HG03432 (cell line): ENCODE measurements at regions not wholly inside any gene's neighbourhood (a gene's known extent, or its start where the extent isn't known, plus 50 kb on each side); places are given as distances from the start of the nearest gene placed in this dataset.
"Not testable (repeated sequence)": the region's sequence is repeated elsewhere in the genome, so short reads cannot be mapped to it uniquely, and the experiment has no call there.

Experiments used
- ATAC-seq: cut with Tn5 transposase; IDR thresholded peaks from one replicate; pipeline ENCODE4 v1.9.1; 2021; ENCODE audit warnings: mild to moderate bottlenecking, moderate library complexity; ENCODE audit not compliant: unreplicated experiment

DNA sequence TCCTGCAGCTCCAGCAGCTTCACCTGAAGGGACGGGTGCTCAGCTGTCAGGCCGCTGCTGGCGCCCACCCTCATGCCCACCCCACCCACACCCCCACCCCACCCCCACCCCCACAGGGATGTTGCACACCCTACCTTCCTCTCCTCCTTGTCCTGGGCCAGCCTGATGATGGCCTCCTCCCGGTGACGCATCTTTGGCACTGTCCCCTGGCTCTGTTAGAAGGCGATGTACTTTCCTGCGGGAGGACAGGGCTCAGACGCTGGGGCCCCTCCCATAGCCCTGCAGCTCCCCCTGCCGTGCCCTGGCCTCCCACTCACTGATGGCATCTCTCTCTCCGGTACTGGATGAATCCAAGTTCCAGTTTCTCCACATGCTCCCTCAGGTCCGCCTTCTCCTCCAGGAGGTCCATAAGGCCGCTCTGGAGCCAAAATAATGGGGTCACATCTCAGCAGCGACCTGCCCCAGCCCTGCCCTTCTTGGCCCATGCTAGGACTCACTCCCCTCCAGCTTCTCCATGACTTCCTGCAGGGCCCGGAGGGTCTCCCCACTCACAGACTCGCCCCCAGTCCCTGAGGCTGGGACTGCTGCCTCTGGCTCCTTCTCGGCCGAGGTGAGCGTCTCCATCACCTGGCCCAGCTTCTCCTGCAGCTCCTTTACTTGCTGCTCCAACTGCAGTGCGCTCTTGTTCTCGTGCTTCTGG is 55.2 kb downstream of the GOLGA8B start:
- ATAC-seq, result not testable (repeated sequence)

DNA sequence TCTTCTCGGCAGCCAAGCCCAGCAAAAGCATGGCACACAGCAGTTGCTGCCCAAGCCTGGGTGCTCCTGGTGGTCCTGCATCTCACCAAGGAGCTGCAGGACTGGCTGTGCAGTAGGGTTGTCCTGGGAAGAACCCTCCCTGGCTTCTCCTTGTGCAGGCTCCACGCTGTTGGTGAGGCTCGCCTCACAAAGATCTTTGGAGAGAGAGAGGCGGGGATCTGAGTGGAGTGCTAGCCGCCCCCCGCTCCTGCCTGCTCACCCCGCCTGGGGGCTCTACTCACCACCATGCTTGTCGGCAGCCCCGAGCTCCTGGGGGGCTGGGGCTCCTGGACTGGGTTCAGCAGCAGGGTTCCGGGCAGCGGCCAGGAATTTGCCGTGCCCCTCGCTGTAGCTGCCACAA is 55.8 kb downstream of the GOLGA8B start:
- ATAC-seq, result not testable (repeated sequence)

DNA sequence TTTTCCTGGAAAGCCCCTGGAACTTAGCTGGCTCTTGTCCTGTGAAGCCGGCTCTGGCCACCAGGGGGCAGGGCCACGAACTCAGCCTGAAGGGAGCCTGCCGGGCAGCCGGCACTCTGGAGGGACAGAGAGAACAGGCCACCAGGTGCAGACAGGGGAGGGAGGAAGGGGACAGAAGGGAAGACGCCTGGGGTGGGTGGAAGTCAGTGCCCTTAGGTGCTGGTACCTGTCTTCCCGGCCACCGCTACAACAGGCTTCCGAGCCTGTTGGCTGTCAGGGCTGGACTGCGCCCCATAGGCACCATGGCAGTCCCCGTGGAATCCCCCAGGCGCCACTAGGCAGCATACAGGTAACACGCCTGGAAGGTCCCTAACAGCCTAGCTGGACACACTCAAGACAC is 59.6 kb downstream of the GOLGA8B start:
- not testable (repeated sequence) for ATAC-seq

DNA sequence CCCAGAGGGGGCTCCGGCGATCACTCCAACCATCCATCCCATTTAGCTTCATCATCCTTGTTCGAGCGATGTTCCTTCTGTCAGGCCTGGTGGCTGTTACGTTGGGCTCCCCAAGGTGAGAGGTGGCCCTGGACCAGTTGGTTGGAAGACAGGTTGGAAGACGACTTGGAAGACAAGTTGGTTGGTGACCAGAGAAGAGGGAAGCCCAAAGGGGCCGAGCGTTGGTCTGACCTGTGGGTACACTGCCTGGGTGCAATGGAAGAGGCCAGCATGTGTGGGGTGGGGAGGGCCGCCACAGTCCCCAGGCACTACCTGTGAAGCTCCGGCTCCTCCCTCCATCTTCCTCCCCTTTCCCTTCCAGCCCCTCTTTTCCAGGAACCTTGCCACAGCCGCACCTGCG is 60.9 kb downstream of the GOLGA8B start:
- ATAC-seq, result not testable (repeated sequence)

DNA sequence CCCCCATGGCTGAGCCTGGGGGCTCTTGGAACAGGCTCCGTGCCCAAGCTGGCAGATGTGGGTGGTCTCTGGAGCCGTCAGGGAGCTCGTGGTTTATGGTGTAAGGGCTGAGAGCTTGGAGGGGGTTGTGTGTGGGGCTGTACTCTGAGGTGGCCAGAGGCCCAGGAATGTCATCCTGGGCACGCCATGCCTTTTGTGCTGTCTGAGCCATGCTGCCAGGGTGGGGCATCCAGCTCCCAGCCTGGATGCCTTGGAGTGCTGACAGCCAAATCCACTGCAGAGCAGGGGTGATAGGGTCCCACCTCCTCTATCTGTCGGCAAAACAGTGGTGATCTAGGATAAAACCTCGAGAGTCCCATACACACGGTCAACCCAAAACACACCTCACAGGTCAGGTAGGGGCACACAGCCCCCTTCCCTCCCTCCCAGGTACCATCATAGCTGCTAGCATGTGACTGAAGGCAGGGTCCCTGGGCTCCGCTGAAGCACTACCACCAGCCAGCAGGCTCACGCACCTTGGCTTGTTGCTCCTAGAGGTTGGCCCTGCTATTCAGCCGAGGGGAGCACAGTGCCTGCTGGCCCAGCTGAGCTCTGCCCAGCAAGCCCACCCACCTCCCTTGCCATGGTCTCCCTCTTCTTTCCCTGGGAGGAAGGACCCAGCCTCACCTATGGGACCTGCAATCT is 61.5 kb downstream of the GOLGA8B start:
- ATAC-seq, result not testable (repeated sequence)

DNA sequence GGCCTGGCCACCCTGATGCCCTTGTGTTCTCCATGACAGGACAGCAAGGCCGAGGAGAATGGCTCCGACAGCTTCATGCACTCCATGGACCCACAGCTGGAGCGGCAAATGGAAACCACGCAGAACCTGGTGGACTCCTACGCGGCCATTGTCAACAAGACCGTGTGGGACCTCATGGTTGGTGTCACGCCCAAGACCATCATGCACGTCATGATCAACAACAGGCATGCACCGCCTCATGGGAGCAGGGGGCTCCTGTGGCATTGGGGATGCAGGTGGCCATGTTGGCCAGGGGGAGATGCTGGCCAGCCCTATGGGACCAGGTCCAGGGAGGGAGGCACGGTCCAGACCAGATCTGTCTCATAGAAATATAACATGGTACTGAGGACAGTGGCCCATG is 62.9 kb downstream of the GOLGA8B start:
- no peak for ATAC-seq

DNA sequence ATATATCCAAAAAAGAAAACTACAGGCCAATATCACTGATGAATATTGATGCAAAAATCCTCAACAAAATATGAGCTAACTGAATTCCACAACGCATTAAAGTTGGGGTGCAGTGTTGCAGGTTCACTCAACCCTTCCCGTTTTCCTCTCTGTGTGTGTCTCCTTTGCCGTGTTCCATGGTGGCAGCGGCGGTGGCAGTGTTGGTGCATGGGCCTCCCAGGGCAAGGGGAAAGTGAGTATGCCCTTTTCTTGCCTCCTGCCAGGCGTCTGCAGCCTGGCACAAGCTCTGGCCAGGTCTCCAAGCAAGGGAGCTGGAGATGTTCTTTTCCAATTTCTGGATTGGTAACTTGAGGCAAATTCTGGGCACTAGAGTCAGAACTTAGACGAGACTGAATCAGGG is 63.4 kb downstream of the GOLGA8B start:
- not testable (repeated sequence) for ATAC-seq

DNA sequence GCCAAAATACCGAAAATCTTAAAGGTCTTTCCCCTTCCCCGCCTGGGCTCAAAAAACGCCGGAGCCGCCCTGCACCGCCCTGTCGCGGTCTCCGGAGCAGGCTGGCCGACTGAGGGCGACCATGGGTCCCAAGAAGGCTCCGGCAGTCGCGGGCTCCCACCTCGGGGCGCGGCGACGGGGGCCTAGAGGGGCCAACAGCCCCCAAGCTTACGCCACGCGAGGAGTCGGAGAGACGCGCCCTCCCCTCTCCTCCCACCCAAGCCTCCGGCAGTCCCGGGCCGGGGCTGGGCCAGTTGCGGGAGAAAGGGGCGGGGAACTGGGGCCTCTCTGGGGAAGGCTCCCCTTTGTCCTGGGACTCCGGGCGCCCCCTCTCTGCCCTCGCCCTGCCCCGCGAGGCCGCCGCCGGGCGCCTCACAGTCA is 69.2 kb downstream of the GOLGA8B start:
- ATAC-seq, result peak; percentile 70

DNA sequence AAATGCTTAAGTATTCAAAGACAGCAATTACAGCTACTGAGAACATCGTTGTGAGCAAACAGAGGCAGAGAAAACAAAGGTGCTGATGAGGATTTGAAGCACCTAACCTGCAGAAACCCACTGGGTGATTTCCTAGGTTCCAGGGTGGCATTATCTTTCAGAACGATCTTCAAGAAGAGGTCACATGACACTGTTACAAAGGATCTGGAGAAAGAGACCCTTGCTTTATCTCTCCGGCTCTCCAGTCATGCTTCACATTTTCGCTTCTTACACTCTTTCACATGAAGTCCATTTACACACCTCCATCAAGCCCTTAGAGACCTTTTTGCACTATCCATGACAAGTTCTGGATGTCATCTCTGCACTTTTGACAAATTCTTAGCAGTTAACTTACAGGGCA is 70.8 kb downstream of the GOLGA8B start:
- ATAC-seq, result no peak

DNA sequence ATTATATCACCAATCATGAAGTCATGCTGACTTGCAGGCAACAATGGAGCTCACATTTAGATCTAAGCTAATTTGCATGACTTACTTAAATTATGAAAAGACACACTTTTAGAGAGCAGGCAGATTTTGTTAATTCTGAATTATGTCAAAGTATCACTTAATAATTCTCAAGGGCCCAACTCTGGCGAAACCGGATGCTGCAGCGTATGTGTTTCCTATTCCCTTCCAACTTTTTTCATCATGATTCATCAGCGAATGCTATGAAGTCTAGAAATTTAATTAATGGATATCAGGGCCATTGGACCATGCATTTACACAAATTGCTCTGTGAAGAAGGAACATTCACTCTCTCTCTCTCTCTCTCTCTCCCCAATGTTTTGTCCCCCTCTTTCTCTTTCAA is 63.5 kb upstream of the GOLGA8A start:
- ATAC-seq, result no peak

DNA sequence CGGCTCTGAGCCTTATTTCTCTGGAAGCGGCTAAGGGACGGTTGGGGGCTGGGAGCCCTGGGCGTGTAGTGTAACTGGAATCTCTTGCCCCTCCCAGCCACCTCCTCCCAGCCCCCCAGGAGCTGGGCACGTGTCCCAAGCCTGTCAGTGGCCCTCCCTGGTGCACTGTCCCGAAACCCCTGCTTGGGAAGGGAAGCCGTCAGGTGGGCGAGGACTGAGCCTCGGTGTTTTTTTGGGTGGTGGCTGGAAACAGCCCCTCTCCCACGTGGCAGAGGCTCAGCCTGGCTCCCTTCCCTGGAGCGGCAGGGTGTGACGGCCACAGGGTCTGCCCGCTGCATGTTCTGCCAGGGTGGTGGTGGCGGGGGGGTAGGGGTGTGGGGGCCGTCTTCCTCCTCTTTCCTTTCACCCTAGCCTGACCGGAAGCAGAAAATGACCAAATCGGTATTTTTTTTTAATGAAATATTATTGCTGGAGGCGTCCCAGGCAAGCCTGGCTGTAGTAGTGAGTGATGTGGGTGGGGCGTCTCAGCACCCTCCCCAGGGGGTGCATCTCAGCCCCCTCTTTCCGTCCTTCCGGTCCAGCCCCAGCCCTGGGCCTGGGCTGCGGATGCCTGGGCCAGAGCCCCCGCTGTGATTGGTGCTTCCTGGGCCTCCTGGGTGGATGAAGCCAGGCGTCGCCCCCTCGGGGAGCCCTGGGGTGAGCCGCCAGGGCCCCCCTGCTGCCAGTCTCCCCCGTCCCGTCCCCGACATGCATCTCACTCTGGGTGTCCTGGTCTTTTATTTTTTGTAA is 58.8 kb upstream of the GOLGA8A start:
- no peak for ATAC-seq

DNA sequence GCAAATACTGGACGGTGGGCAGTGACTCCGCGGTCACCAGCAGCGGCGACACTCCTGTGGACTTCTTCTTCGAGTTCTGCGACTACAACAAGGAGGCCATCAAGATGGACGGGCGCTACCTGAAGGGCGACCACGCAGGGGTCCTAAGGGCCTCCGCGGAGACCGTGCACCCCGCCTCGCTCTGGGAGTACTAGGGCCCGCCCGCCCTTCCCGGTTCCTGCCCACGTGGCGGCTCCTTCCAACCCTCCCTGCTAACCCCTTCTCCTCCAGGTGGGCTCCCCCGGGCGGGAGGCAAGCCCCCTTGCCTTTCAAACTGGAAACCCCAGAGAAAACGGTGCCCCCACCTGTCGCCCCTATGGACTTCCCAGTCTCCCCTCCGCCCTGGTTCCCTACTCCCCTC is 58.1 kb upstream of the GOLGA8A start:
- ATAC-seq, result not testable (repeated sequence)

DNA sequence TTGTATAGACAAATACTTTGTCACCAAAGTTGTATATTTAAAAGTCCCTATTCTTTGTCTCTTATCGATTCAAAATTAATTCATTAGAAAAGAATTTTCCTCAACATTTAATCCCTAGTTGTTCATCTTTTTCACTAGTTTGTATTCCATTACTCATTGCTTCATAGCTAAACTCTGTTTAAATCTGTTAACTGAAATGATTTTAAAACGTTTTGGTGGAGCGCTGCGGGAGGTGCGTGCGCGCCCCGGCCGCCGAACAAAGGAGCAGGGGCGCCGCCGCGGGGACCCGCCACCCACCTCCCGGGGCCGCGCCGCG is 56.4 kb upstream of the GOLGA8A start:
- ATAC-seq, result no peak

DNA sequence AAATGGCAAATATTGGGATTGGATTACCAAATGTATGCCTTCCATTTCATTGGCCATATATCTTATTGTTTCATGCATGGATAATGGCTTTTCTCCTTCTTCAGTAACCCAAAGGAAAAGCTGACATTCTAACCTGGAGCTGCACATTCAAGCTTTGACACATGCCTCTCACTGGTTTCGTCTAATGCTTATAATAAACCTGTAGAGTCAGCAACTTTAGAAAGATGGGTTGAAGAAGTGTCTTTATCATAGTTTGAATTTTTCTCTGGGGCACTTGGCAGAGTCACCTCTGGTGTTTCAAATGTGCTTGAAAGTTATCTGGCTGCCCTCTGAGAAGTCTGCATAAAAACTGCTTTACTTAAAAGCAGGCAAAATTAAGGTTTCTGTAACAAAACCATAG is 55.4 kb upstream of the GOLGA8A start:
- ATAC-seq, result no peak

DNA sequence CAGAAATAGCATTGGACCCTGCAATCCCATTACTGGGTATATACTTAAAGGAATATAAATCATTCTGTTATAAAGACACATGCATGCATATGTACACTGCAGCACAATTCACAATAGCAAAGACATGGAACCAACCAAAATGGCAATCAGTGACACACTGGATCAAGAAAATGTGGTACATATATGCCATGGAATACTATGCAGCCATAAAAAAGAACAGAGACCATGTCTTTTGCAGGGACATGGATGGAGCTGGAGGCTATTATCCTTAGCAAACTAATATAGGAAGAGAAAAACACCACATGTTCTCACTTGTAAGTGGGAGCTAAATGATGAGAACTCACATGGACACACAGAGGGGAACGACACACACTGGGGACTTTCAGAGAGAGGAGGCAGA is 53.9 kb upstream of the GOLGA8A start:
- ATAC-seq, result not testable (repeated sequence)

DNA sequence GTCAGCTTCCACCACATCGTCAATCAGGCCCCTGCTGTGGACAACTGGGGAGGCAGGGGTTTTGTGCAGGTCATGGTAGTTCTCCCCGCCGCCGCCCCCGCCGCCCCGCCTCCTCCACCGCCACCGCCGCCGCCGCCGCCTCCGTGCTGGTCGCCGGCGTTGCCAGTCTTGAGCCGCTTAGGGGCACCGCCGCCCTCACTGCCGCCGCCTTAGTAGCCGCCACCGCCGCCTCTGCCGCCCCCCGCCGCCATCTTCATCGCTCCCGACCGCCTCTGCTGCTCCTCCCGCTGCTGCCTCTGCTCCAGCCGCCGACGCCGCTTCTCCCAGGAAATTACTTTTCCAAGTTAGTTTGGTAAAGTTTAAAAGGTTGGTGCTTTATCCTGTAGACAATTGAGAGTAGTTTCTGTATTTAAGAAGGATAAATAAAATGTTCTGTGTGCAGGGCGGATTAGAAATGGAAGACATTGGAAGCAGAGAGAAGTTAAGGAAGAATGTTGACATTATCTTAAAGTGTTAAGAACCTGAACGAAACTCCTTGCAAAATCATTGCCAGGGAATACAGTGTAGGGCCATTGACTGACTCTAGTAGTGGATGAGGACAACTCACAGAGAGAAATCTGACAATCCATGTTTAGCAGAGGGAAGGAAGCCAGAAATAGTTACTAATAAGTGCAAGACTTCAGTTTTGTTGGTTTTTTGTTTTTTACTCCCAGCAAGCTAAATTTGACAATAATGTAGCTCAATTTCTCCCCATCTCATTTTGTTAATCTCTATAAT is 53.0 kb upstream of the GOLGA8A start:
- ATAC-seq, result no peak

DNA sequence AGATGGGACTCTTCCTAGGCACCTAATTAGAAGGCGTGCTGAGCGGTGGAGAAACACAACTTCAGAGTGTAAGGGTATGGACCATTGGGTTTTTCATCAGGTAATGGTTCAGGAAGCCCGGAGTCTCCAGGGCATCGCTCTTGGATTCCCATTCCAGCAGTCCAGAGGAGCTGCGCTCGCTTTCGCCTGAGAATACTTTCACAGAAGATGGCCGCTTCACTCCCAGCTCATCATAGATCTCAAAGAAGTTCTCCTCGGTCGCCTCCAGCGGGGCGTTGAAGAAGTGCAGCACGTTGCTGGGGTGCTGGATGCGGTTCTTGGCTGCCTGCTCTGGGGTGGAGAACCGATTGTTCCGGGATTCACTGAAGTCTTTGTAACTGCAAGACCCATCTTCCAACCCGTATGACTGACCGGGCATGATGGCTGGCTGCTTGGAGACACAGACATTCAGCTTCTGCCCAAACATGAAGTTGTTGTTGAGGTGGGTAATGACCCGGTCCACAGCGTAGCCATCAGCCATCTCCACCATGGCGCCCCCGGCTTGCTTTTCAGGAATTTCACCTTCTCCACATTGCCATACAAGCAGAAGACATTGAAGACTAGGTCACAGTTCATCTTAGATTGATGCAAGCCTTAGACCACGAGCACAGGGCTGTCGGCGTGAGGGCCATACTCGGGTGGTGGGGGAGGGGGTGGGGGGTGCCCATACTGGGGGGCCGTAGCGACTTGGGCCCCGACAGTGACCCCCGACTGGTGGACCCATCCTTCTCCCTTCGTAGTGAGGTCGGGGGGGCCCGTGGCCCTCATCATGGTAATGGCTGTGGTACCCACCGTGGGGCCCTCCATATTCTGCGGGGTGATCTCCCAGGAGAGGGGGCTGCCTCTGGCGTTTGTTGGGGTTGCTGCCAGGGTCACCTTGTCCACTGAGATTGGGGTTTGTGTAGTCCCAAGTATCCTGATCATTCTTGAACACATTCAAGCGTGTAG is 51.7 kb upstream of the GOLGA8A start:
- ATAC-seq, result not testable (repeated sequence)
